HG02938 (cell line): ENCODE measurements at regions not wholly inside any gene's neighbourhood (a gene's known extent, or its start where the extent isn't known, plus 50 kb on each side); places are given as distances from the start of the nearest gene placed in this dataset.

Experiments used
- ATAC-seq: cut with Tn5 transposase; IDR thresholded peaks from one replicate; pipeline ENCODE4 v1.9.1; 2021; ENCODE audit warnings: mild to moderate bottlenecking, moderate library complexity; ENCODE audit not compliant: unreplicated experiment

DNA sequence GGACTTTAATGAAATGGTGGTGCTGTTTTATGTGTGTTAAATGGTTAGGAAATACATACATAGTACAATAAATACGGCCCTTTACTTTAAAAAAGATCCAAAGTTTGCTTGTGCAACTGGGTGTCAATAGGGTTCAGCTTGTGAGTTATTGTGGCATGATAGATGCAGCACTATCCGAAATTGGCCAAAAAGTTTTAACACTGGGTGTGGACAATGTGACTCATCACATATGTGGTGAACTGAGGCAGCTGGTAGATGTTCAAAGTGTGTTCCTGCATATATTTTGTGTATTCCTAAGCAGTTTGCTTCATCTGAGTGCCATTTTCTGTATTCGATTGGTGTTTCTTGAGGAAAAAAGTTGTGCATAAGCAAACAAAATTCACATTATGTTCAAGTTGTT is 473.1 kb downstream of the KIF20B start:
- no peak for ATAC-seq

DNA sequence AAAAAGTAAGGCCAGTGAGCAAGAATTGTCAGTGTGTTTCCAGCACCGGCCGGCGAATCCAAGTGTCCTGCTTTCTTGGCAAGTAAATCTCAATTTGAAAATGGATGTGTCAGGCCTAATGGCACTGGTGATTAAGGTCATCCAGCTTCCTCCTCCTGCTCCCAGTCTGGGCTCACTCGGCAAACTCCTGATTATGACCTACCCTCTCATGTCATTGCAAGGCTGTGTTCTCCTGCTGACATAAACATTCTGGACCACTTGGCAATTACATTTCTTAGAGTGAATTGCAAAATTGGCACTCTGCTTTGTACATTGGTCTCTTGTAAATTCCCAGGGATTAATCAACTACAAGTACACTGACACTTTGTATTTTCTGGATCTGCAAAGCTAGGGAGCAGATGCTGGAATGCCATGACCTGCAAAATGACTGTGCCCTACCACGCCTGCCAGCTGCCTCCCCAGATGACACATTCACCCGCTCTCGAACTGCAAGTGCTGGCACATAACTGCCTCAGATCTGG is 473.8 kb downstream of the KIF20B start:
- ATAC-seq: no peak

- ATAC-seq: no peak
These were observed 478.5 kb downstream of the KIF20B start for GRCh38 chr10:90179696-90180407.

- no peak for ATAC-seq
These were observed 479.7 kb downstream of the KIF20B start for GRCh38 chr10:90180886-90181691.

DNA sequence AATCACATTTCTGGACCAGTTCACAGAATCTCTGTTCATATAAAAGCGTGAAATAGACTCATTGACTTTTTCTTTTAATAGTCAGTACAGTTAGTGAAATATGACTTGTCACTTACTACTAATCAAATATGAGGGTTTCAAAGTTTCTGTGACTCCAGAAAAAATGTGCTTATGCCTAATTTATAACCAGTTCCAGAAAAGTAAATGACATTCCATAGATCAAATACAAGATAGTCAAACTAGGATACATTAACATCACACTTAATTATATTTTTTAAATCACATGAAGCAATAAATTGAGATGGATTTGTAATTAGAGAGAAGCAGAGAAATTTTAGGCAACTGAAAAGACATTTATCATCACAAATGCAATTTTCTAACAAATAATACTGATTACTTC is 491.4 kb downstream of the KIF20B start:
- ATAC-seq: no peak

DNA sequence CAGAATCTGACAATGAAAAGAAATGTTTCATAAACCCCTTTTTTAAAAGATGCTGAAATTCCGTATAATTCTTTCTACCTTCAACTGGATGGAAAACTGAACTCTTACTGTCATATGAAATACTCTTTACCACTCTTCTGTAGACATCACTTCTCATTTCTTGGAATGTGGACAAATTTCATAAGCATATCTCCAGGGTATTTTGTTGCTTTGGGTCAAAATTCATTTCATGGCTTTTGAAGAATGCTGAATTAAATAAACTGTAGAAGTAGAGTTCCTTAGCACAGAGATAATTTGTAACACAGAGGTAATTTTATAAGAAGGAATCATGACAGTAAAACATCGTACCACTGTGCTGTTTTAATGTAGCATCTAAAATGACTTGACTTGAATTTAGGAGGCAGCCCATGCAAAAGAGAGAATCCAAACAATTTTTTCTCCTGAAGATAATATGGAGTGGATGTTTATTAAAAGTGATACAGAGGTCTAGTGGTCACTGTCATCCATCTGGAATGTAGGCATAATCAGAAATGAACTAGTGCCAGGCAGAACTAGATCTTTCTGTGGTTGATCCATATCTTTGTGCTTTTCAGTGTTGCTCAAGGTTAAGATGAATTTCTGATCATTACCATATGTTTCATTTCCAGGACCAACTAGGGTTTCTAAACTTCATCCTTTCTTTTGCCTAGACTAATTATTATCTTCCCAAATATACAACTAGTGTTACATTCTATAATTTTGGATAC is 492.0 kb downstream of the KIF20B start:
- no peak for ATAC-seq

- ATAC-seq: no peak
These were observed 494.0 kb downstream of the KIF20B start for GRCh38 chr10:90195288-90195840.

GRCh38 chr10:90197766-90198165 is 496.4 kb downstream of the KIF20B start:
- no peak for ATAC-seq

- ATAC-seq: no peak
These were observed 497.7 kb downstream of the KIF20B start for GRCh38 chr10:90199093-90199492.

DNA sequence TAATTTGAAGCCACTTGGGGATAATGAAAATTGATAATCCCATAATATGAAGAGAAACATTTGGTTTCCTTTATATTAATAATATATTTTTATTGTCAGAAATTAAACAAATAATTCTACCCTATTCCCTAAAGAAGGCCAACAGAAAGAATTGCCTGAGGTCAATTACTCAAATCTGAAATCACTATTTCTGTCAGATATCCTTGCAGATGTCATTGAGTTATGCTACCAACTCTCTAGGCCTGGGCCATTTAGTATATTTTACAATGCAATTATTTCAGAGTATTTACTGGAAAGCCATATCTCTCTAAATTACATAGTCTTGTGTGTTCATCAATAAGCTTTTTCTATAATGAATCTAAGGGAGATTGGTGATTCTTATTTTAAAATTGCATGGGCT is 498.1 kb downstream of the KIF20B start:
- ATAC-seq: no peak

GRCh38 chr10:90204131-90204955 is 503.0 kb downstream of the KIF20B start:
- ATAC-seq: no peak

- ATAC-seq: no peak
These were observed 503.5 kb downstream of the KIF20B start for GRCh38 chr10:90204956-90205314.

GRCh38 chr10:90205340-90205739 is 503.9 kb downstream of the KIF20B start:
- ATAC-seq: no peak

DNA sequence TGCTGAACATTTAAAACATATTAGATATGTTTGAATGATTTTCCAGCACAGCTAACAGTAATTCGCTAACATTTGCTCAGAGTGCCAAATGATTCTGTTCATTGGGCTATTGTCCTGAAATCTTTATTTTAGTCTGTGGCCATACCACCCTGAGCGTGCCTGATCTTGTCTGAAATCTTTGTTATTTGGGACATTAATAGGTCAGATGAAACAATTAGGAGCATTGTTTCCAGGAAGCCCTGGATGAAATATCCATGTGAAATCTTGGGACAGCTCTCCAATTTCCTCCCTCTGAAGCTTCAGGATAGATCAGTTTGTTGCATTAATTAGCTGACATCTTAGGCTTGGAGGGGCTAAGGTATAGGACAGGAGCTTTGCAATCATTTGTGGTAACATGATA is 512.0 kb downstream of the KIF20B start:
- no peak for ATAC-seq

DNA sequence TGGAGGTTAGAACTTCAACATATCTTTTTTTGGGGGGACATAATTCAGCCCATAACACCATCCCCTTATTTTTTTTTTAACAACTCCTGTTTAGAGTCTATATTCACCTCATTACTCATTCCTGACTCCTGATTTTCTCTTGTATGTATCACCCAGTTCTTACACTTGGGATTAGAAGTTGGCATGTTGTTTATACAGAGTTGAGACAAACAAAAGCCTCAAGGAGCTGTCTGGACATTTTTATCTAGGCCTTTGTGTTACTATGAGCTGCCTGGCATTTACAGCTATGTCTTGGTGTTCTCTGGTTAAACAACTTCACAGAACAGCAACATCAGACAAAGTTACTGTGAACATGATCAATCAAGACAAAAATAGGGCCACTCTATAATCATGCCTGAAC is 517.5 kb downstream of the KIF20B start:
- no peak for ATAC-seq

GRCh38 chr10:90222372-90222771 is 521.0 kb downstream of the KIF20B start:
- no peak for ATAC-seq

- no peak for ATAC-seq
These were observed 521.5 kb downstream of the KIF20B start for GRCh38 chr10:90222939-90223338.

GRCh38 chr10:90224791-90225566 is 523.6 kb downstream of the KIF20B start:
- no peak for ATAC-seq

DNA sequence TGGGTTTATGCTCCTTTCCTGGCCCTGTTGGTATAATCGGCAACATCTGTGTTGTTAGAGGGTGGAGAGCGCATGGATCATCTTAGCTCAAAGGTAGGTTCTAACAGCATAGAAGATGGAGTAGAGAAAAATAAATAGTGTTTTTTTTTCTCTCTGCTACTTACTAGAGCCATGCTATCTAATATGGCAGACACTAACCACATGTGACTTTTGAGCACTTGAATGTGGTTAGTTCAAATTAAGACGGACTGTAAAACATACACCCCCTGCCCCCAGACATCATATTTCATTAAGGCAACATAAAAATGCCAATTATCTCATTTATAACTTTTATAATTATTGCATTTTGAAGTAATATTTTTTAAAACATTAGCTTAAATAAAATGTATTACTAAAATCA is 525.1 kb downstream of the KIF20B start:
- no peak for ATAC-seq

- ATAC-seq: no peak
These were observed 525.8 kb downstream of the KIF20B start for GRCh38 chr10:90227217-90227656.
